HG03469 (cell line): ENCODE measurements at regions not wholly inside any gene's neighbourhood (a gene's known extent, or its start where the extent isn't known, plus 50 kb on each side); places are given as distances from the start of the nearest gene placed in this dataset.
"Not testable (repeated sequence)": the region's sequence is repeated elsewhere in the genome, so short reads cannot be mapped to it uniquely, and the experiment has no call there.

Experiments
- ATAC-seq: cut with Tn5 transposase; IDR thresholded peaks from one replicate; pipeline ENCODE4 v1.9.1; 2021; ENCODE audit warnings: mild to moderate bottlenecking, moderate library complexity, moderate number of reproducible peaks; ENCODE audit not compliant: unreplicated experiment

DNA sequence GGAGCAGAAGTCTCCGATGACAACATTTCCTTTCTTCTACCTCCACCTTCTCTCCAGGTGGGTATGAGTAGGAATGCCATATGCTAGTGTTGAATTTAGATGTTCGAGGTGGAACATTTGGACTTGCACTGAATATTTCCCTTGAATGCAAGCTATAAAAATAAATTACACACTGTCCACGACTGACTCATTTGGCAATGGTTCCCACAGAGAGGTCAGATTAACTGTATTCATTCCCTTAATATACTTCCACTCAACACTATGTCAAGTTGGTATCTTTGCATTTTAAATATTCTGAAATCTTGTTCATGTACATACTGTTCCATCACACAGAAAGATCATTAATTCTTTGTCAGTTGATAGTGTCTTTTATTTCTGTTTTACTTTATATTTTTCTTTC lies 222.6 kb upstream of the PIK3R1 start:
- ATAC-seq: no peak

- no peak for ATAC-seq
These were observed 226.1 kb upstream of the PIK3R1 start for GRCh38 chr5:67989456-67989855.

DNA sequence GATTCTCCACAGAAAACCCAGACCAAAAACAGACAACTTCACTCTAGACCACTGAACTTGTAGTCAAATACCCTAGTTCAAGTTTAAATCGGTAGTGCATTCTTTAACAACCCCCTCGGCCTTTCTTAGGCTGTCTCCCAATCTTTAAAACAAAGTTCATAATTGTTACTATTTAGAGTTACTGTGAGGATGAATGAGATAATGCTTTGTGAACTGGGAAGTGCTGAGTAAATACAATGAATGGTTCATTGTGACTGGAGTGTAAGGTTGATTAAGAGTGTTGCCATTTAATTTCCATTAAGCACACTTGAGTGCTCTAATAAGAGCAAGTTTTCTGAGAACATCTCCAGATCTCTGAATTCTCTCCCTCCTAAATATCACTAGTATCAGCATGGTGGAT lies 228.8 kb upstream of the PIK3R1 start:
- ATAC-seq: no peak

DNA sequence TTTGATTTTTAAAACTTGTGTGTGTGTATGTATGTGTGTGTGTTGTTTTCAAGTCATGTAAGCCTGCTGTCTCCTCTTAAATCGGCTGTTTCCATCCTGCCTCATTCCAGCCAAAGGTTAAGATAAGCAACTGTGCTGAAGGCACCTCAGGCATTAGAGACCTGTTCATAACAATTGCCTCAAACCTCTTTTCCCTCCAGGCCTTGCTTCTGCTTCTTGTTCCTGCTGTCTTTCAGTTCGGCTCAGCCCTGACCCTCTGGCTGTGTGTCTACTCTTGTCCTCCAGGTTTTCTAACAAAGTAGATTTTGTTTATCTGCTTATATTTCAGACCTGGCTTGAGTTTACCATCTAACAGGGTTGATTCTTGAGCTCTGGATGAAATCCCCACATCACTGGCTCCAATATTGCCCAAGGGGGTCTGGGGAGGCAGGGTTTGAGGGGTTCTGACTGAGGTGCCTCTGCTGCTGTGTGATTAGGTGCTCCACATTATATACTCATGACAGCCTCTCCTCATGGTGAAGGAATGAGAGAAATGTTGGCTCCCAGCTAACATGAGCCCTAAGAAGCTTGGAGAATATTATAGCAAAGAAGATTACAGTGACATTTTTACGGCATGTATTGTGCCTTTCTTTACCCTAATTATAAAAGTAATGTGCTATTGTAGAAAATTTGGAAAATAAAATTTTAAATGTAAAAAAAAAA lies 229.7 kb upstream of the PIK3R1 start:
- ATAC-seq: no peak

- ATAC-seq: no peak
These were observed 231.0 kb upstream of the PIK3R1 start for GRCh38 chr5:67984546-67984945.

DNA sequence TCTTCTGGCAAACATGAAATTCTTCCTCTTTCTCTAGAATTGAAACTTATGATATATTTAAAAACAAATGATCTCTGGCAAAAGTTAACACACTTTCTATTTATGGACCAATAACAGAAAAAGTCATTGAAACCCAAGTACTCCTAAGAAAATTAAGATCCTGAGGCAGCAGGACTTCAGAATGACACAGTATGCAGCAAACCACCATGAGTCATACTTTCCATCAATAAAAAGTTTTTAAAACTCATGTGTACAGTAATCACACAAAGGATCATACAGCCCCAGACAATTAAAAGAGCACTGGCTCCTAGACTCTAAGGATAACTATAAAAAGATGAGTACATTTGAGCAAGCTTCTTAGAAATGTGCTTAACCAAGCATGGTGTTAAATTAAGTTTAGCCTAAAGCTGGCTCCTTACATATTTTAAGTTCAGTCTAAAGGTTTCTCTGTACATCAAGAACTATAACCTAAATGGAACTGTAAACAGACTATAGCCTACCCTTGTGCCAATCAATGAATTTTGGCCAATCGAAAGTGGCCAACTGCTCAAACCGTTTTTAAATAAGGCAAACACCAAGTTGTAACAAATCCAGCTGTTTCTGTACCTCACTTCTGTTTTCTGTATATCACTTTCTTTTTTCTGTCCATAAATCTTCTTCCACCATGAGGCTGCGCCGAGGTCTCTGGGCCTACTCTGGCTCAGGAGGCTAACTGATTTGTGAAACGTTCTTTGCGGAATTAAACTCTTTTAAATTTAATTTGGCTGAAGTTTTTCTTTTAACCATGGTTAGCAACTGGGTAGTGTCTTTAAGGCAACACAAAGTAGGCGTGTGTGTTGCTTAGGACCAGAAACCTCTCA lies 232.1 kb upstream of the PIK3R1 start:
- no peak for ATAC-seq

- ATAC-seq: not testable (repeated sequence)
These were observed 233.4 kb upstream of the PIK3R1 start for GRCh38 chr5:67982160-67982559.

- ATAC-seq: no peak
These were observed 237.4 kb upstream of the PIK3R1 start for GRCh38 chr5:67978171-67978570.

DNA sequence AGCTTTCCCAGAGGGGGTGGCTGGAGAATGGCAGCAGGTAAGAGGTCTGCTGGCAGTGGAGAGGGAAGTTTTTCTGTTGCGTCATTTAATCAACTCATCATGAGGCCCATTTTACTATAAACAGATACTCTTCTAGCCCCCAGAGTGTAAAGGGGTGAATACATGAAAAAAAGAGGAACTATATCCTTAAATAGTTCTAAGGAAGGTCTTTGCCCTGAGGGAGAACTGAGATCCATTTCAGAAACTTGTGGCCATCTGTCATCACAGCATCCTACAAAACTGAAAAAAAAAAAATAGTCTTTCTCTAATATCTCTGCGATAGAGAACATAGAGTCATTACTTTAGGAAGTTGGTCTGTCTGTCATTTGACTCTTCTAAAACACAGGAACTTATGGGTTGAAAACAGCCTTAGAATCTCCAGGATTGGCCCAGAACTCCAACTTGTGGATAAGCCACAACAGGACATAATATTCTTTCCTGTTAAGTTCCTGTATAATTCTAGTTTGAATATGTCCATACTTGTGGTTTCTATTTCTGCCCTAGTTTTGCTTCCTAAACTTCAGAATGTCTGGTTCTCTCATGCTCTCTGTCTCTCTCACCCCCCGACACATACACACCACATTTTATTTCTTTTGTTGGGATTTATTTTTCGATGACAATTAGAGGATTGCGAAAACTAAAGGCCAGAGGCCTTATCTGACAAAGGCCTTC lies 238.5 kb upstream of the PIK3R1 start:
- no peak for ATAC-seq

GRCh38 chr5:67976181-67976580 lies 239.4 kb upstream of the PIK3R1 start:
- ATAC-seq: no peak

DNA sequence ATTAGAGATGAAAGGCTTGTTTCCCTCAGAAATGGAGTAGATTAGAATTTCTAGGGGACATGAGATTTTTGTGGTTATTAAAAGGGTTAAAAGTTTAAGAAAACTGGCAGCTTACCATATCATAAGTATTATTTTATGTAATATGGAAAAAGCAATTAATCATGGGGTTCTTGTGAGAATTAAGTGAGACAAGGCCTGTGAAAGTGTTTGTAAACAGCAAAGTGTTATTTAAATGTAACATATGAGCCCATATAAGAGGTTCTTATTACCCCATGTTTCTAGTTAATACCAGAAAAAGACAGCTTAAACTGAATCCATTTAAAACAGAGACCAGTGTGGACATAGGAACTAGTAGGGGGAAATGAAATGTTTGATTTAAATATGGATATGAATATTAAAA lies 241.1 kb upstream of the PIK3R1 start:
- ATAC-seq: no peak

- ATAC-seq: no peak
These were observed 241.5 kb upstream of the PIK3R1 start for GRCh38 chr5:67974054-67974453.

DNA sequence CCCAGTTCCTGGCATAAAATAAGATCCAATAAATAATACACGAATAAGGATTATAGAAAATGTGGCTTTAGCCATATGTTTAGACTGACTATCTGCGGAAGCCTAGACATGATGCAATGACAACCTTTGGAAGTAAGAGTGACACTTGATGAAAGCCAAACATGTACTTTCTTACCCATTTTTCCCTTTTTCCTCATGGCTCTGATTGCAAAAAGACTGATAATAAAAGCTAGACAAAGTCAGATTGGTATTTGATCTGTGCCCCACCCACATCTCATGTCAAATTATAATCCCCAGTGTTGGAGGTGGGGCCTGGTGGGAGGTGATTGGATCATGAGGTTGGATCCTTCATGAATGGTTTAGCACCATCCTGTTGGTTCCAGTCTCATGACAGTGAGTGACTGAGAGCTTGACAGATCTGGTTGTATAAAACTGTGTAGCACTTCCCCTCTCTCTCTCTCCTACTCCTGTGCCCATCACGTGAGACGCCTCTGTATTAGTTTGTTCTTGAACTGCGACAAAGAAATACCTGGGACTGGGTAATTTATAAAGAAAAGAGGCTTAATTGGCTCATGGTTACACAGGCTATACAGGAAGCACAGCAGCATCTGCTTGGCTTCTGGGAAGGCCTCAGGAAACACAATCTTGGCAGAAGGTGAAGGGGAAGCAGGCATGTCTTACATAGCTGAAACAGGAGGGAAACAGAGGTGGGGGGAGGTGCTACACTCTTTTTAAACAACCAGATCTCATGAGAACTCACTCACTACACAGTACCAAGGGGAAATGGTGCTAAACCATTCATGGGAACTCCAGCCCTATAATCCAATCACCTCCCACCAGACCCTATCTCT lies 243.4 kb upstream of the PIK3R1 start:
- no peak for ATAC-seq

DNA sequence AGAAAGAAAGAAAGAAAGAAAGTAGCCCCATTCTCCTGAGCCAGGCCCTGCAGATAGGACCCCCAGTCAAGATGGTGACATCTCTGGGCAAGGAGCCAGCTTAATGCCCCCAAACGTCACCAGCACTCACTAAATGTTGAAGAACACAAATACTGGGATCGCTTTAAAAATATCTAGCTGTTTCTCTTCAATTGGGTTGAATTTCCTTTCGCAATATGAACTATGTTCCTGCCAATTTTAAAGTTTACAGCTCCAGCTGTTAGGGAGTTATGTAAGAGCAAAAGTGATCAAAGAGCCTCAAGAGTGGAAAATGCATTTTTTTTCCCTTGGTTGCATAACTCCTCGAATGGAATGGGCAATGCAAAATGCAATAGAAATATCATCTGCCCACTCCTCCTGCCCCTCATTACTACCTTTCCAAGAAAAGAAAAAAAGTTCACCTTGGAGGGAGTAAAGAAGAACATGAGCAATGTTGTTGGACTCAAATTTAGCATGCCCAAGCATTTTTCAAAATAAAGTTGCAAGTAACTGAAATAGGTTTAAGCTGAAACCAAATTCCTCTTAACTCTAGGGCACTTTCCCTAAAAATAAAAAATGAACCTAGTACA lies 244.2 kb upstream of the PIK3R1 start:
- ATAC-seq: no peak

DNA sequence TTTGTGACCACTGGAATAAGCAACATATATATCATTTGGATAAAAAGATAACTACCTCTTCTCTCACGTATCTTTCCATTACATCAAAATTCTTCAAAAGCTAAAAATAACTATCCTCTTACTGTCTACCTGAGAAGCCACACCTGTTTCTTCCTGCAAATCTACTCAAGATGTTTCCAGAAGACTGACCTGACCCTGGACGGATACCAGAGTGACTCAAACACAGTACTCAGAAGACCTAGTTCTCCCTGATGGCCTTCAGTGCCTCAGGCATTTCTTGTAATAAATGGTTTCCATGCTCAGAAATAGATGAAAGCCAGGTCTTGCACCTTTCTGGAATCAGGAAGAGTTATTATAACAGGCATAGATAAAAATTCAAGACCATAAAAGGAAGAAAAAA lies 245.9 kb upstream of the PIK3R1 start:
- no peak for ATAC-seq

GRCh38 chr5:67969176-67969575 lies 246.4 kb upstream of the PIK3R1 start:
- ATAC-seq: no peak

GRCh38 chr5:67966712-67967111 lies 248.8 kb upstream of the PIK3R1 start:
- no peak for ATAC-seq

DNA sequence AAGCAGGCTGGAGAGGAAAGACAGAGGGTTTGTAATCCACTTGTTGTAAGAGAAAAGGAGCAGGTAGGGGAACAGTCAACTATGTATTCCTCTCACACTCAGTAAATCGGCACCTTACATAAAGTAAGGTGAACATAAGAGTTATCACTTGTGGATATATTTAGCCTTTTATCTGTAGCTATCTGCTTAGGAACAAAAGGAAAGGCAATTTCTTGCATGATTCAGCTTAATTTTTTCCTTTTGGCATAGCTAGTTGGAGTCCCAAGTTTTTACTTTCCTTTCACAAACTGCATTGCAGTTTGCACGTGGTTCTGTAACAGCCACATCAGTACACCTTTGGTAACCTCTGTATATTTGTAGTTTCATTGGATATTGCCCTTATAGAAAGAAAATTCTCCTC lies 250.9 kb upstream of the PIK3R1 start:
- no peak for ATAC-seq

DNA sequence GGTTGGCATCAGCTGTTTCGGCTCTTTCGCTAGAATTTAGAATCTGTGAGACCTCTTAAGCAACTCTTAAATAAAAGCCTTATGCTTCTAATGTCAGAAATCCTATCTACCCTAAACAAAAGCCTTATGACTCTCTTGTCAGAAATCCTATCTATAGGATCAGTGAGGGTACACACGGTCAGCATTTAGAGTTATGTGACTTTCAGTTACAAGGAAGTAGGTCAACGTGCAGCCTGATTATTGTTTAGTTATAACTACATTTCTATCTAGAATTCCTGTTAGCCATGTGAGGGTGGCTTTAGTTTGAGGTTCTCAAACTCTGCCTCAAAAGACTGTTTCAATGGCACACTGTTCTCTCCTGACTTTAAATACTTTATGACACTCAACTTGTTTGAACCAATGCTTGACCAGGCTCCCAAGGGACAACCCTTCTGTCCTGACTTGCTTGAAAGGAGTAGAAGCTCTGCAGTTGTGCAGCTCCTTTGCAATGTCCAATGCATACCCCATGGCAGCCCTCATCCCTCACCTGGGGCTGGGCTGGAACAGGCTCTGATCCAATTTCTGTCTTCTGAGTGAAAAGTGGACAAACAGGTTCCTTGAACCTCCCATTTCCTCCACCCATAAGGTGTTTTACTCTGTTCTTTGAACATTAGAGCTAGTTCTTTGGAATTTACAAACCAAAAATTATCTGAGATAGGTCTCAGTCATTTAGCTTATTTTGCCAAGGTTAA lies 251.6 kb upstream of the PIK3R1 start:
- no peak for ATAC-seq

GRCh38 chr5:67960939-67961338 lies 254.6 kb upstream of the PIK3R1 start:
- ATAC-seq: no peak
